NT2/D1 (cell line): ENCODE measurements at regions not wholly inside any gene's neighbourhood (a gene's known extent, or its start where the extent isn't known, plus 50 kb on each side); places are given as distances from the start of the nearest gene placed in this dataset.

Source experiments
- DNase-seq: peaks from one replicate; pipeline ENCODE4 v3.0.0-alpha.2; 2011; ENCODE audit warnings: low read depth, low spot score
- H3K27me3 ChIP-seq: 2 replicates; pipeline ENCODE4 v1.6.0; 2011; ENCODE audit warnings: mild to moderate bottlenecking; ENCODE audit not compliant: insufficient read length, insufficient read depth
- H3K36me3 ChIP-seq: 2 replicates; pipeline ENCODE4 v1.6.1; 2011; ENCODE audit warnings: mild to moderate bottlenecking, low read length, mixed read lengths; ENCODE audit not compliant: insufficient read depth, insufficient read length
- H3K4me1 ChIP-seq: 2 replicates; pipeline ENCODE4 v1.5.1; 2011; ENCODE audit not compliant: insufficient read depth, insufficient read length
- H3K4me3 ChIP-seq: 2 replicates; pipeline ENCODE4 v1.5.1; 2011; ENCODE audit warnings: low read depth; ENCODE audit not compliant: insufficient read length
- H3K9ac ChIP-seq: 2 replicates; pipeline ENCODE4 v1.6.0; 2011; ENCODE audit warnings: low read depth; ENCODE audit not compliant: insufficient read length
- H3K9me3 ChIP-seq: 2 replicates; pipeline ENCODE4 v1.5.1; 2011; ENCODE audit warnings: mild to moderate bottlenecking, low read length; ENCODE audit not compliant: insufficient read depth
- SUZ12 ChIP-seq: IDR thresholded peaks from 2 replicates; pipeline ENCODE4 v1.6.1; 2011; ENCODE audit not compliant: insufficient read length, insufficient read depth; ENCODE audit errors: extremely low read depth
- YY1 ChIP-seq: IDR thresholded peaks from 2 replicates; pipeline ENCODE4 v1.6.1; 2011; ENCODE audit not compliant: insufficient read length, insufficient read depth
- ZNF274 ChIP-seq: IDR thresholded peaks from 2 replicates; pipeline ENCODE4 v1.6.1; 2011; ENCODE audit warnings: mild to moderate bottlenecking, low read depth, low read length

DNA sequence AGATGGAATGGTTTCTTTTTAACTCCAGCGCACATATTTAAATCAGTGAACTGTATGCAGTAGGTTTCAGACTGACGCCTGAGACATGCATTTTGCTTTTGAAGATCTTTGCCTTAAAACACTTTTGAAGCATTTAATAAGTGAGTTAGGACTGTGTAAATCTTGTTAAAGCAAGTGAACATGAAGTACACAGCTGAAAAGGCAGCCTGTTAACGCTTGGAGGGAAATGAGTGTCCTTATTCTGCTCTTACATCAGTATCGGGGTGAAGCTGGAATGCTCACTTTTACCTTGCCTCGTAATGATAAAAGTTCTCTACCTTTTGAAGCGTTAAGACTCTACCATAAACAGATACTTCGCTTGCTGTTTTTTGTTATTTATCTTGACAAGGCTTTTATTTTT, 552.2 kb downstream of the ZNF608 start:
- H3K9me3 ChIP-seq: no peaks in the 10 kb centered on the region; the same call in 1 of the 2 replicates
- H3K27me3 ChIP-seq: no peaks in the 10 kb centered on the region
- H3K4me1 ChIP-seq: no peaks in the 10 kb centered on the region
- H3K4me3 ChIP-seq: no peak overlapping the region
- no peak overlapping the region for H3K9ac ChIP-seq
- no peak for DNase-seq
- TF ChIP-seq SUZ12 (no peak), YY1 (no peak), ZNF274 (no peak)
- H3K36me3 ChIP-seq: no peaks in the 10 kb centered on the region

DNA sequence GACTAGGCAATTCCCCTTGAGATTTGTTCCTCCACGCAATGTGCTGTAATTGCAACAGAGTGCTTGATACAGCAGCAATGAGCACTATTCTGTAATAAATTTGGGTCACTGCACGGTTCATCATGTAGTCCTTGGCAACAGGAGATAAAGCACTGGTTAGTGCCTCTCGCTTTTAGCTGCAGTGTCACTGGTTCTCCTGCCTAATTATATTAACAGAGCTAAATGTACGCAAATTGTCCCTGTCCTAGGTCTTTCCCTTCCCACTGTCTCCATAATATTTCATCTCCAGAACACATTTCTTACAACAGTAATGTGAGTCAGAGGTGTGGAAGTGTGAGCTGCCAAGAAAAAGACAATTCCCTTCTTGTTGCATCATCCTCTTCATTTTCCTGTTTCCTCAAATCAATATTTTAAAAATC, 553.1 kb downstream of the ZNF608 start:
- Histone ChIP-seq H3K4me1 (no peaks in the 10 kb centered on the region), H3K27me3 (no peaks in the 10 kb centered on the region), H3K9me3 (no peaks in the 10 kb centered on the region), H3K36me3 (no peaks in the 10 kb centered on the region), H3K4me3 (no peak overlapping the region), H3K9ac (no peak overlapping the region)
- DNase-seq: no peak
- no peak for TF ChIP-seq ZNF274
- TF ChIP-seq YY1: no peak
- no peak for TF ChIP-seq SUZ12

DNA sequence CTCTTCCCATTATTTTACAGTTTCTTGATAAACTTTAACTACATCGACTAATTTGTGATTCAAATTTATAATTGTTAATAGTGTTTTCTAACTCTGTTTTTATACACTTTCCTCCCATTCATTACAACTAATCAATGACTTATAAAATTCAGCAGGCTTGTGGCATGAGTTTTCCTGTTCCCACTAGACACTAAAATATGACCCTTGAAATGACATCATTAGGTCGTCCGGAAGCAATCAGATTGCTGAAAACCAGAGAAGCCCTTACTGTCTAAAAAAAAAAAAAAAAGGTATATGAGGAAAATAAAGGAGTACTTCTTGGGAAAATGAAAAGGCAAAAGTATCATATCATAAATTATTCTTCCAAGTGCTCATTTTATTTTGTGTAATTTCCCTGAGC, 553.7 kb downstream of the ZNF608 start:
- H3K27me3 ChIP-seq: no peaks in the 10 kb centered on the region
- TF ChIP-seq ZNF274: no peak
- TF ChIP-seq YY1: no peak
- no peak for TF ChIP-seq SUZ12
- H3K9ac ChIP-seq: no peak overlapping the region
- no peaks in the 10 kb centered on the region for H3K4me1 ChIP-seq
- H3K4me3 ChIP-seq: no peak overlapping the region
- no peaks in the 10 kb centered on the region for H3K36me3 ChIP-seq
- DNase-seq: no peak
- H3K9me3 ChIP-seq: no peaks in the 10 kb centered on the region

DNA sequence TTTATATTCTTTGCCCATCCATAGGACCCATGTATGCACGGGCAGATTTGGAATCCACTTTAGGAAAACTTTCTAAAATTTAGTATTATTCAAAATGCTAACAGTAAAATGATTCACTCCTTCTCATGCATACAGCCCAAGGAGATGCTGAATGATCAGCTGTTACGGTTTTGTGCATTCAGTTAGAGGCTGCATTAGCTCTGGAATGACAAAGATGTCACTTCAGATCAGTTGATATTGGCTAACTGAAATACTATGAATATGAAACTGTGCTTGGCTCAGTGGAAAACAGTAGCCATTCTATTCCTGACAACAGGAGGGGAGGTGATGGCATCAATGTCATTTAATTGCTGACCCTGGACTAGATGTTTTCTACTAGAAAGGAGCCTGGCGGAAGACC, 560.7 kb downstream of the ZNF608 start:
- Histone ChIP-seq H3K9ac (no peak overlapping the region), H3K4me3 (no peak overlapping the region), H3K36me3 (no peaks in the 10 kb centered on the region), H3K9me3 (no peaks in the 10 kb centered on the region), H3K27me3 (no peaks in the 10 kb centered on the region), H3K4me1 (no peaks in the 10 kb centered on the region)
- DNase-seq: no peak
- TF ChIP-seq SUZ12 (no peak), YY1 (no peak), ZNF274 (no peak)

DNA sequence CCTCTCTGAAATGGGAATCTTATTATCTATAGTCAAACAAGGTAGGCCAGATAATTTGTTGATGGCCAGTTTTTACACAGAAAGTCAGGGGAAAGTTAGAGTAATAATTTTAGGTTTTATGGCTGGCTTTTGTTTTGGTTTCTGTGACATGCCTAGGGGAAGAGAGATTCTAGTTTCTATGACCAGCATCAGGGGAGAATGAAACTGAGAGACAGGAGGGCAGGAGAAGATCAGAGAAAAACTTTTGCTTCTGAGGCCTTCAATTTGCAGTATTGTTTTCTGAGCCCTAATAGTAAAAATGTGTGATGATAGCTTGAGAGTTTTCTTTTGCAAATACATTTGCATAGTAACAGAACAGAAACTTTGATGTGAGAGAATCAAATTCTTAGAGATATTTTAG, 564.3 kb downstream of the ZNF608 start:
- TF ChIP-seq YY1 (no peak), SUZ12 (no peak), ZNF274 (no peak)
- H3K4me3 ChIP-seq: no peak overlapping the region
- DNase-seq: no peak
- H3K36me3 ChIP-seq: no peaks in the 10 kb centered on the region
- no peaks in the 10 kb centered on the region for H3K9me3 ChIP-seq
- no peak overlapping the region for H3K9ac ChIP-seq
- H3K4me1 ChIP-seq: no peaks in the 10 kb centered on the region
- H3K27me3 ChIP-seq: no peaks in the 10 kb centered on the region

DNA sequence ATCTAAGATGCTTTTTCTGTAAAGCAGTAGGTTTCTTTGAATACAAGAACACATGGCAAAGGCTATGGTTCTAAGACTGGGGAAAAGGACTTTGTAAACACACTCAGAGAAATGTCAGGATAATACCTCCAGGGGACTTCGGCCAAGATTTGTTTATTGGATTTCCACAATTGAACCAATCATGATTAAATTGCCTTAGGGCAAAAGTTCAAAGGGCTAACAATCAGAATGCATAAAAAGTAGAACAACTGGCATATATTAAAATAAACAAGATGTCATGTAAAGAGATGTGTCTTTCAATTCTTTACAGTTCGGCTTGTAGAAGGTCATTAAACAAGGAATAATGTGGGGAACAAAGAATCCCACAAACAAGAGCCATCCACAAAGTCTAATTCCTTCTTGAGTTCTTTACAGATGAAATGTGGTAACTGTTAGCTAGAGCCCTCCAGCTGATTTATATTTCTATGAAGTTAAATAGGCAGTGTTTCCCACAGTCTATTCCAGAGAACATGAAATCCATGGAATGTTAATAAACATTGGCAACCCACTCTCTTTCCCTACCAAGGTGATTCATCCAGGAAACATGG, 565.5 kb downstream of the ZNF608 start:
- H3K4me3 ChIP-seq: no peak overlapping the region
- TF ChIP-seq YY1: no peak
- no peak for TF ChIP-seq ZNF274
- TF ChIP-seq SUZ12: no peak
- H3K36me3 ChIP-seq: no peaks in the 10 kb centered on the region
- H3K9me3 ChIP-seq: no peaks in the 10 kb centered on the region
- H3K4me1 ChIP-seq: no peaks in the 10 kb centered on the region
- DNase-seq: no peak
- H3K9ac ChIP-seq: no peak overlapping the region
- no peaks in the 10 kb centered on the region for H3K27me3 ChIP-seq

DNA sequence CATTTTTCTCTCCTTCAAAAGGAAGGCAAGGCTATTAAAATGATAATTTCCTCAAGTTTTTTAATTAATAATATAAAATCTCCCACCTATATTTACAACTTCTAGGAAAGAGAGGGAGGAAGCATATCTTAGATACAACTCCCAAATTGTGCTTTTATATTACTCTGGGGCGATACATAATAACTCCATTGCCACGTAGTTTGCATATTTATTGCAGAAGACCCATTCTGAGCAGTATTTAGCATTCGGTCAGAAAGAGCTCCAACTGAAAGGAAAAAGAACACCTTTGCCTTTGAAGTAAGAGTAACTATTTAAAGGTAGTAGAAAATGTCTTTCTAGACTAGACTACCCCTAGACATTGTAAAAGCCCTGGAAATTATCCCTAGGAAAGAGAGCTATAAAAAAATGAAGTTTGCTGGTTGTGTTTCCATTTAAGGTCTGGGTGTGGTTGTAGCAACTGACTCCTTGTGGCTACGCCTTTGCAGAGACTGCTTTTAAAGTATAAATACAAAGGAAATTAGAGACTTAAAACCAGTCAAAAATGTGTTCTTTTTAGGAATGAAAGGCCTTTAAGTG, 566.1 kb downstream of the ZNF608 start:
- Histone ChIP-seq H3K27me3 (no peaks in the 10 kb centered on the region), H3K4me1 (no peaks in the 10 kb centered on the region), H3K36me3 (no peaks in the 10 kb centered on the region), H3K9ac (no peak overlapping the region), H3K9me3 (no peaks in the 10 kb centered on the region), H3K4me3 (no peak overlapping the region)
- TF ChIP-seq YY1 (no peak), ZNF274 (no peak), SUZ12 (no peak)
- DNase-seq: no peak
